ENCODE measurements at regions not wholly inside any gene's neighbourhood (a gene's known extent, or its start where the extent isn't known, plus 50 kb on each side); places are given as distances from the start of the nearest gene placed in this dataset.

DNA sequence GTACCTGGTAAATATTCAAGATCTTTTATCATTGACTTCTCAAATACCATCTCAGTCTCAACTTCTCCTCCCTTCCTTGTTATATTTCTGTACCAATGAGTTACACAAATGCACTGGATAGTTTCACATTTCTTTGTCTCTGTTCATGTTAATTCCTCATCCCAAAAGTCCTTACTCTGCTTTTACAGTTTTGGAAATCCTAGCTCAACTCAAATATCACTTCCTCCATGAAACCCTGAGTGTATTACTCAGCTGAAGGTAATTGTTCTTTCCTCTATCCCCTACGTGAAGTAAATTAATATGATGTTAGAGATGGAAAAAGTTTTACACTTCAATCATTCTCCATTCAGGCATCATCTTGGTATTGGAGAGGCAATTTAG, 241.5 kb downstream of the TLE4 start:
- H3K4me3 Mint-ChIP-seq (ENCODE audit: low read depth) = no peak overlapping the region
- peaks cover 5% of the 10 kb centered on the region for H3K4me1 Mint-ChIP-seq (ENCODE audit: low read depth)
- peaks cover 20% of the 10 kb centered on the region for H3K27me3 Mint-ChIP-seq
- H3K9me3 Mint-ChIP-seq (ENCODE audit: low read depth) = no peaks in the 10 kb centered on the region
- H3K36me3 Mint-ChIP-seq (ENCODE audit: insufficient read depth) = no peaks in the 10 kb centered on the region
- no peak for DNase-seq (ENCODE audit: low spot score, unreplicated experiment)
- no peak overlapping the region for H3K27ac Mint-ChIP-seq
- TF ChIP-seq, protein P1, sequence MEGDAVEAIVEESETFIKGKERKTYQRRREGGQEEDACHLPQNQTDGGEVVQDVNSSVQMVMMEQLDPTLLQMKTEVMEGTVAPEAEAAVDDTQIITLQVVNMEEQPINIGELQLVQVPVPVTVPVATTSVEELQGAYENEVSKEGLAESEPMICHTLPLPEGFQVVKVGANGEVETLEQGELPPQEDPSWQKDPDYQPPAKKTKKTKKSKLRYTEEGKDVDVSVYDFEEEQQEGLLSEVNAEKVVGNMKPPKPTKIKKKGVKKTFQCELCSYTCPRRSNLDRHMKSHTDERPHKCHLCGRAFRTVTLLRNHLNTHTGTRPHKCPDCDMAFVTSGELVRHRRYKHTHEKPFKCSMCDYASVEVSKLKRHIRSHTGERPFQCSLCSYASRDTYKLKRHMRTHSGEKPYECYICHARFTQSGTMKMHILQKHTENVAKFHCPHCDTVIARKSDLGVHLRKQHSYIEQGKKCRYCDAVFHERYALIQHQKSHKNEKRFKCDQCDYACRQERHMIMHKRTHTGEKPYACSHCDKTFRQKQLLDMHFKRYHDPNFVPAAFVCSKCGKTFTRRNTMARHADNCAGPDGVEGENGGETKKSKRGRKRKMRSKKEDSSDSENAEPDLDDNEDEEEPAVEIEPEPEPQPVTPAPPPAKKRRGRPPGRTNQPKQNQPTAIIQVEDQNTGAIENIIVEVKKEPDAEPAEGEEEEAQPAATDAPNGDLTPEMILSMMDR (IDR thresholded peaks at IDR 0.05; ENCODE audit: unreplicated experiment) = no peak

DNA sequence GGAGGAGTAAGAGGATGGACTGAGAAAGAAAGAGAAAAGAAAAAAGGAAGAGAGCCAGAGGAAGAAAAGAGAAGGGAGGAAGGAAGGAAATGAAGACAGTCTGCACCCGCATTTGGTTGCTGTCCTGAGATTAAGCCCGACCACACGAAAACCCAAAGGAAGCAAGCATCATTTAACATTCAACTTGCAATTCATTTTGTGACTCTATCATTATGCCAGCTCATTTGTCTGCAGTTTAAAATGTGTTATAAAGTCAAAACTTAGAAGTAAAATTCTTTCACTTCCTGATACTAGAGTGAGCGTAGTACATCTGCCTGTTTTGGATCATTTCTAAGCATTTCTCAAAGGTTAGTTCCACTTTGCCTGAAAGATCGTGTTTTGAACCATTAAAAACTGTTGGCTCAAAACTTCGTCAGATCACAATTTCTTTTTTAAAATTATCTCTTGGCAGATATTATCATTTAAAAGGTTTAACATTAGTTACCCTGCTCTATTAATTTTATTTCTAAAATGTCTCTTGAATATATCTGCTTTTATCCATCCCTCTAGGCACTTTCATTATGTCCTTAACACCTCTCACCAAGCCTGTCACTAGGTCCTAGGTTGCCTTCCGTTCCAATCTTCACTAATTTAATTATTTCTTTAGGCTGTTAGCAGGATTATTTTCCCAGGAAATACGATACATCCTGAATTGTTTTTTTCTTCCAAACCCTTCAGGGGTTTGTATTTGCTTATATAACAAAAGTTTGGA, 240.9 kb downstream of the TLE4 start:
- peaks cover 19% of the 10 kb centered on the region for H3K27me3 Mint-ChIP-seq
- no peak for DNase-seq (ENCODE audit: low spot score, unreplicated experiment)
- no peak overlapping the region for H3K27ac Mint-ChIP-seq
- H3K36me3 Mint-ChIP-seq (ENCODE audit: insufficient read depth) = no peaks in the 10 kb centered on the region
- H3K9me3 Mint-ChIP-seq (ENCODE audit: low read depth) = no peaks in the 10 kb centered on the region
- H3K4me1 Mint-ChIP-seq (ENCODE audit: low read depth) = peaks cover 5% of the 10 kb centered on the region
- TF ChIP-seq, protein P1 (IDR thresholded peaks at IDR 0.05; ENCODE audit: unreplicated experiment) = no peak
- H3K4me3 Mint-ChIP-seq (ENCODE audit: low read depth) = no peak overlapping the region

DNA sequence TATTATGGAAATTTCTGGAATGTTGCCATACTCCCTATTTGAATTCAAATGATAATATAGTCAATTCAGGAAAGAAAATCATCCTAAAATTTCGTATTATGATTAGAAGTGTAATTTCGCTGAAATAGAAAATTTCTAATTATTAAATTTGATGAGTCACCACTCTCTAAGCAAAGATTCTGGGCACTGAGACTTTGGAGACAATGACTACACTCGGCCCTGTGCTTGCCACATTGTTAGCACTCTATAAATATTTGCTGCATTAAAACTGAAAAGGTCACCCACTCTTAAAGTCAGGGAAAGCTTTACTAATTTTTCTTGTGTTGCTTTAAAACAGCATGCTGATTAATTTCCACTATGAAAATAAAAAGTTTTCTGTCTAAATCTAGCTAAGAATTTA, 240.3 kb downstream of the TLE4 start:
- Mint-ChIP-seq H3K4me1 (ENCODE audit: low read depth) (peaks cover 5% of the 10 kb centered on the region), H3K36me3 (ENCODE audit: insufficient read depth) (no peaks in the 10 kb centered on the region), H3K27ac (no peak overlapping the region), H3K9me3 (ENCODE audit: low read depth) (no peaks in the 10 kb centered on the region), H3K4me3 (ENCODE audit: low read depth) (no peak overlapping the region), H3K27me3 (peaks cover 19% of the 10 kb centered on the region)
- TF ChIP-seq, protein P1 (IDR thresholded peaks at IDR 0.05; ENCODE audit: unreplicated experiment) = no peak
- no peak for DNase-seq (ENCODE audit: low spot score, unreplicated experiment)

DNA sequence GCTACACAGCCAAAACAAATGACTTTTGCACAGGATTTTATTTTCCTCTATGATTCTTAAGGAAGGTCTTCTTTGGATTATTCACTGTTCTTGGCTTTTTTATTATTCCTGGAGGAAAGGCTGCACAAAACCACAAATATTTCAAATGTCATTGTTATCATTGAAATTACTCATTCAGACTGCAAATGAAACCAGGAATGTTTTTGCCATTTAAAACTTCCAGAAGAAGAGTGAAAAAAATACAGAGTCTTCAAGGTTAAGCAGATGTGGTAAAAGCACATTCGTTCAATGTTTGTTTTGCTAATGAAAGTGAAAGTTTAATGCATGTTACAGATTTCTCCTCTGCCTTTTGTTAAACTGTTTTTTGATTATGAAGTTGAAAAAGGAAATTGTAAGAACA, 238.2 kb downstream of the TLE4 start:
- peaks cover 14% of the 10 kb centered on the region for H3K27me3 Mint-ChIP-seq
- H3K36me3 Mint-ChIP-seq (ENCODE audit: insufficient read depth) = no peaks in the 10 kb centered on the region
- no peak for DNase-seq (ENCODE audit: low spot score, unreplicated experiment)
- H3K9me3 Mint-ChIP-seq (ENCODE audit: low read depth) = no peaks in the 10 kb centered on the region
- peaks cover 5% of the 10 kb centered on the region for H3K4me1 Mint-ChIP-seq (ENCODE audit: low read depth)
- H3K4me3 Mint-ChIP-seq (ENCODE audit: low read depth) = no peak overlapping the region
- H3K27ac Mint-ChIP-seq = no peak overlapping the region
- TF ChIP-seq, protein P1 (IDR thresholded peaks at IDR 0.05; ENCODE audit: unreplicated experiment) = no peak

DNA sequence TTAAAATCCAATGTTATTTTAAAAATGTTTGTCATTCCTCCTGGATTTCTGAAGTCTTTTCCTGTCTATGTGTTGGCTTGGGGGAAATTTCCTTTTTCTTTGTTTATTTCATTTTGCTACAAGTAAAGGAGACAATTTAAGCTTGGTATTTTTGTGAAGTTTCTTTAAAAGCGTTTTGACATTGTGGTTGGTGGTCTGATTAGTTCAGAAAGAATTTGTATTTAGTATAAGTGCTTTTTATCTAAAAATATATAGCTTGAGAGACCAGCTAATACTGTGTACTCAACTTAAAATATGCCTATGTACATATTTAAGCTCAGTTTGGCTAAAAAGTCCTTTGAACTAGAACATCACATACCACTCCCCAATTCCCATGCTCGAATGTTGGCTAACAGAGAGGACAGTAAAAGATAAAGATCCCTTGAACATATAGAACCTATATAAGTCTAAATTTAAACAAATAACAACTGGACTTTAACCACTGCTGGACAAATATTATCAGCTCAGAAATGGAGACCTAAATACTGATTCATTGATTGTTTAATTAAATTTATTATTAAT, 237.6 kb downstream of the TLE4 start:
- DNase-seq (ENCODE audit: low spot score, unreplicated experiment) = no peak
- H3K36me3 Mint-ChIP-seq (ENCODE audit: insufficient read depth) = no peaks in the 10 kb centered on the region
- peaks cover 5% of the 10 kb centered on the region for H3K4me1 Mint-ChIP-seq (ENCODE audit: low read depth)
- H3K4me3 Mint-ChIP-seq (ENCODE audit: low read depth) = no peak overlapping the region
- TF ChIP-seq, protein P1 (IDR thresholded peaks at IDR 0.05; ENCODE audit: unreplicated experiment) = no peak
- H3K27ac Mint-ChIP-seq = no peak overlapping the region
- peaks cover 14% of the 10 kb centered on the region for H3K27me3 Mint-ChIP-seq
- no peaks in the 10 kb centered on the region for H3K9me3 Mint-ChIP-seq (ENCODE audit: low read depth)

Data from progenitor cell of endocrine pancreas (in vitro differentiated cells).